Left lung (tissue), 4 donors: ENCODE measurements at regions not wholly inside any gene's neighbourhood (a gene's known extent, or its start where the extent isn't known, plus 50 kb on each side); places are given as distances from the start of the nearest gene placed in this dataset.
"Not testable (repeated sequence)": the region's sequence is repeated elsewhere in the genome, so short reads cannot be mapped to it uniquely, and the experiment has no call there.

ENCODE experiments used
- ATAC-seq: fragments of 200-7000 bp; cut with Tn5 transposase; one replicate; pipeline ENCODE4 v1.9.1; 2020; ENCODE audit warnings: moderate library complexity
- DNase-seq, 4 donors: peaks; one replicate each; pipeline ENCODE4 v3.0.0-alpha.2; 2013 to 2020
- H3K27ac ChIP-seq, 2 donors: fragments of 200-600 bp; sonication (generic) in 1 of 2; one replicate each; pipeline versions ENCODE4 v1.5.0 to v1.8.0; 2020 to 2021
- H3K27me3 ChIP-seq, 2 donors: fragments of 200-600 bp; sonication (generic) in 1 of 2; one replicate each; pipeline versions ENCODE4 v1.5.0 to v1.8.0; 2020 to 2021
- H3K36me3 ChIP-seq, 2 donors: fragments of 200-600 bp; sonication (generic) in 1 of 2; one replicate each; pipeline versions ENCODE4 v1.5.0 to v1.8.0; 2020 to 2021
- H3K4me1 ChIP-seq, 2 donors: fragments of 200-600 bp; one replicate each; pipeline ENCODE4 v1.8.0; 2021
- H3K4me3 ChIP-seq, 2 donors: fragments of 200-600 bp; sonication (generic) in 1 of 2; one replicate each; pipeline versions ENCODE4 v1.5.0 to v1.8.0; 2020 to 2021; ENCODE audit warnings: mild to moderate bottlenecking in 1 of 2
- H3K9me3 ChIP-seq, 2 donors: fragments of 200-600 bp; sonication (generic) in 1 of 2; one replicate each; pipeline versions ENCODE4 v1.5.0 to v1.8.0; 2020 to 2021
- CTCF ChIP-seq, 2 donors: fragments of 200-600 bp; sonication (generic) in 1 of 2; IDR thresholded peaks; one replicate each; pipeline versions ENCODE4 v1.5.0 to v1.8.0; 2021; ENCODE audit warnings: antibody characterized with exemption in 2 of 2
- intact Hi-C, 2 donors: fragments of 100-400 bp; cut with DNase I; formaldehyde crosslinking; loops; one replicate each; pipeline versions ENCODE4 v1.11.2 to v1.14.2; 2022
- donor health status: DM: no; HTN: yes; CAD: no.
- donor health status: DM: no; HTN: no; CAD: no.

- Histone ChIP-seq H3K4me3 (no peak overlapping the region), H3K27ac (no peak overlapping the region), H3K27me3 (no peaks in the 10 kb centered on the region), H3K4me1 (no peaks in the 10 kb centered on the region), H3K9me3 (no peaks in the 10 kb centered on the region), H3K36me3 (no peaks in the 10 kb centered on the region)
- ATAC-seq (no peak), DNase-seq (no peak)
- intact Hi-C loops: no loop called here
- no peak for TF ChIP-seq CTCF (IDR thresholded peaks at IDR 0.05)
Measured at GRCh38 chr9:25449503-25449902, 228.7 kb downstream of the TUSC1 start.

- H3K9me3 ChIP-seq, H3K4me3 ChIP-seq, H3K27ac ChIP-seq, ATAC-seq, intact Hi-C loops, H3K4me1 ChIP-seq, H3K27me3 ChIP-seq, H3K36me3 ChIP-seq: not testable (repeated sequence)
- peak in 1 of 4 donors; percentile 20 for DNase-seq
Measured at GRCh38 chr9:25445721-25446120, 232.5 kb downstream of the TUSC1 start.

- TF ChIP-seq CTCF (IDR thresholded peaks at IDR 0.05): no peak
- Histone ChIP-seq H3K9me3 (no peaks in the 10 kb centered on the region), H3K36me3 (no peaks in the 10 kb centered on the region), H3K27me3 (no peaks in the 10 kb centered on the region), H3K27ac (no peak overlapping the region), H3K4me1 (no peaks in the 10 kb centered on the region), H3K4me3 (no peak overlapping the region)
- intact Hi-C loops: no loop called here
- no peak for DNase-seq
- no peak for ATAC-seq
Measured at GRCh38 chr9:25442526-25442925, 235.7 kb downstream of the TUSC1 start.

- intact Hi-C loops: no loop called here
- no peak overlapping the region for H3K27ac ChIP-seq
- H3K4me3 ChIP-seq: no peak overlapping the region
- H3K4me1 ChIP-seq: no peaks in the 10 kb centered on the region
- H3K36me3 ChIP-seq: no peaks in the 10 kb centered on the region
- H3K9me3 ChIP-seq: peaks cover 0 to 12% of the 10 kb centered on the region in 2 donors
- ATAC-seq (no peak), DNase-seq (no peak)
- no peaks in the 10 kb centered on the region for H3K27me3 ChIP-seq
- no peak for TF ChIP-seq CTCF (IDR thresholded peaks at IDR 0.05)
Measured at GRCh38 chr9:25427898-25428297, 250.3 kb downstream of the TUSC1 start.

- intact Hi-C loops: no loop called here
- no peaks in the 10 kb centered on the region for H3K36me3 ChIP-seq
- H3K4me1 ChIP-seq: no peaks in the 10 kb centered on the region
- H3K27ac ChIP-seq: no peak overlapping the region
- no peaks in the 10 kb centered on the region for H3K27me3 ChIP-seq
- DNase-seq (no peak), ATAC-seq (no peak)
- no peak for TF ChIP-seq CTCF (IDR thresholded peaks at IDR 0.05)
- H3K9me3 ChIP-seq: peaks cover 0 to 12% of the 10 kb centered on the region in 2 donors
- no peak overlapping the region for H3K4me3 ChIP-seq
Measured at GRCh38 chr9:25427290-25427689, 251.0 kb downstream of the TUSC1 start.

GRCh38 chr9:25421560-25421959 lies 256.7 kb downstream of the TUSC1 start:
- no peaks in the 10 kb centered on the region for H3K36me3 ChIP-seq
- H3K9me3 ChIP-seq: peaks cover 0 to 2% of the 10 kb centered on the region in 2 donors

More at GRCh38 chr9:25421560-25421959, 256.7 kb downstream of the TUSC1 start:
- Histone ChIP-seq H3K27me3 (no peaks in the 10 kb centered on the region), H3K4me3 (no peak overlapping the region), H3K4me1 (no peaks in the 10 kb centered on the region), H3K27ac (no peak overlapping the region)
- ATAC-seq: no peak
- intact Hi-C loops: no loop called here
- no peak for TF ChIP-seq CTCF (IDR thresholded peaks at IDR 0.05)
- DNase-seq: no peak
